ENCODE measurements at regions not wholly inside any gene's neighbourhood (a gene's known extent, or its start where the extent isn't known, plus 50 kb on each side); places are given as distances from the start of the nearest gene placed in this dataset.

DNA sequence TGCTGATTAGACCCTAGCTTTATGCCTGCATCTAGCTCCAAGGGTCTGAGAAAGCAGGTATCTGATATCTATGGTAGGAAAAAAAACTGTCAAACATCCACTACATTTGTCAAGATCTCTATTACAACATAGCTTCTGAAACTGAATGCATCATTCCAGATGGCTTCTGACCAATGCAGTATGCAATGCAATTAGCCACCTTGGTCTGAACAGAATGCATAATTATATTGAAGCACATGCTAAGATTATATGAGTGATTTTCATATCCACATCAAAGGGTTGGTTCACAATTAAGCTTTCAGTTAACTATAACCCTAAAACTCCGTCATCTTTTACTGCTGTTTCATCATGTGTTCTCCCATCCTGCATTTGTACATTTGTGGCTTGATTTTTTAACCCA lies 271.4 kb downstream of the POLR1F start:
- DNase-seq (ENCODE audit: low read depth) (no peak), FAIRE-seq (no peak)
- TF ChIP-seq, protein P1, sequence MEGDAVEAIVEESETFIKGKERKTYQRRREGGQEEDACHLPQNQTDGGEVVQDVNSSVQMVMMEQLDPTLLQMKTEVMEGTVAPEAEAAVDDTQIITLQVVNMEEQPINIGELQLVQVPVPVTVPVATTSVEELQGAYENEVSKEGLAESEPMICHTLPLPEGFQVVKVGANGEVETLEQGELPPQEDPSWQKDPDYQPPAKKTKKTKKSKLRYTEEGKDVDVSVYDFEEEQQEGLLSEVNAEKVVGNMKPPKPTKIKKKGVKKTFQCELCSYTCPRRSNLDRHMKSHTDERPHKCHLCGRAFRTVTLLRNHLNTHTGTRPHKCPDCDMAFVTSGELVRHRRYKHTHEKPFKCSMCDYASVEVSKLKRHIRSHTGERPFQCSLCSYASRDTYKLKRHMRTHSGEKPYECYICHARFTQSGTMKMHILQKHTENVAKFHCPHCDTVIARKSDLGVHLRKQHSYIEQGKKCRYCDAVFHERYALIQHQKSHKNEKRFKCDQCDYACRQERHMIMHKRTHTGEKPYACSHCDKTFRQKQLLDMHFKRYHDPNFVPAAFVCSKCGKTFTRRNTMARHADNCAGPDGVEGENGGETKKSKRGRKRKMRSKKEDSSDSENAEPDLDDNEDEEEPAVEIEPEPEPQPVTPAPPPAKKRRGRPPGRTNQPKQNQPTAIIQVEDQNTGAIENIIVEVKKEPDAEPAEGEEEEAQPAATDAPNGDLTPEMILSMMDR (IDR thresholded peaks at IDR 0.05; ENCODE audit: insufficient read depth, low read length, severe bottlenecking): no peak
- H3K27me3 ChIP-seq (ENCODE audit: control insufficient read depth, insufficient read depth, low read length): no peaks in the 10 kb centered on the region
- H3K36me3 ChIP-seq (ENCODE audit: control insufficient read depth, insufficient read depth, low read length): no peaks in the 10 kb centered on the region
- H3K4me3 ChIP-seq (ENCODE audit: low read depth, low read length): no peak overlapping the region

GRCh38 chr7:19427944-19428343 lies 280.9 kb downstream of the POLR1F start:
- DNase-seq (ENCODE audit: low read depth) (no peak), FAIRE-seq (no peak)
- TF ChIP-seq, protein P1 (IDR thresholded peaks at IDR 0.05; ENCODE audit: insufficient read depth, low read length, severe bottlenecking): no peak
- H3K27me3 ChIP-seq (ENCODE audit: control insufficient read depth, insufficient read depth, low read length): no peaks in the 10 kb centered on the region
- no peak overlapping the region for H3K4me3 ChIP-seq (ENCODE audit: low read depth, low read length)
- H3K36me3 ChIP-seq (ENCODE audit: control insufficient read depth, insufficient read depth, low read length): no peaks in the 10 kb centered on the region

GRCh38 chr7:19421861-19422260 lies 276.6 kb upstream of the FERD3L start:
- FAIRE-seq (no peak), DNase-seq (ENCODE audit: low read depth) (no peak)
- no peak overlapping the region for H3K4me3 ChIP-seq (ENCODE audit: low read depth, low read length)
- H3K36me3 ChIP-seq (ENCODE audit: control insufficient read depth, insufficient read depth, low read length): no peaks in the 10 kb centered on the region
- TF ChIP-seq, protein P1 (IDR thresholded peaks at IDR 0.05; ENCODE audit: insufficient read depth, low read length, severe bottlenecking): no peak
- H3K27me3 ChIP-seq (ENCODE audit: control insufficient read depth, insufficient read depth, low read length): no peaks in the 10 kb centered on the region

- Histone ChIP-seq H3K27me3 (ENCODE audit: control insufficient read depth, insufficient read depth, low read length) (no peaks in the 10 kb centered on the region), H3K4me3 (ENCODE audit: low read depth, low read length) (no peak overlapping the region), H3K36me3 (ENCODE audit: control insufficient read depth, insufficient read depth, low read length) (no peaks in the 10 kb centered on the region)
- DNase-seq (ENCODE audit: low read depth) (no peak), FAIRE-seq (no peak)
- TF ChIP-seq, protein P1 (IDR thresholded peaks at IDR 0.05; ENCODE audit: insufficient read depth, low read length, severe bottlenecking): no peak
These were observed 272.0 kb upstream of the FERD3L start for GRCh38 chr7:19417231-19417630.

GRCh38 chr7:19415123-19415522 lies 269.9 kb upstream of the FERD3L start:
- Histone ChIP-seq H3K36me3 (ENCODE audit: control insufficient read depth, insufficient read depth, low read length) (no peaks in the 10 kb centered on the region), H3K27me3 (ENCODE audit: control insufficient read depth, insufficient read depth, low read length) (no peaks in the 10 kb centered on the region), H3K4me3 (ENCODE audit: low read depth, low read length) (no peak overlapping the region)
- FAIRE-seq: no peak
- no peak for DNase-seq (ENCODE audit: low read depth)
- TF ChIP-seq, protein P1 (IDR thresholded peaks at IDR 0.05; ENCODE audit: insufficient read depth, low read length, severe bottlenecking): no peak

DNA sequence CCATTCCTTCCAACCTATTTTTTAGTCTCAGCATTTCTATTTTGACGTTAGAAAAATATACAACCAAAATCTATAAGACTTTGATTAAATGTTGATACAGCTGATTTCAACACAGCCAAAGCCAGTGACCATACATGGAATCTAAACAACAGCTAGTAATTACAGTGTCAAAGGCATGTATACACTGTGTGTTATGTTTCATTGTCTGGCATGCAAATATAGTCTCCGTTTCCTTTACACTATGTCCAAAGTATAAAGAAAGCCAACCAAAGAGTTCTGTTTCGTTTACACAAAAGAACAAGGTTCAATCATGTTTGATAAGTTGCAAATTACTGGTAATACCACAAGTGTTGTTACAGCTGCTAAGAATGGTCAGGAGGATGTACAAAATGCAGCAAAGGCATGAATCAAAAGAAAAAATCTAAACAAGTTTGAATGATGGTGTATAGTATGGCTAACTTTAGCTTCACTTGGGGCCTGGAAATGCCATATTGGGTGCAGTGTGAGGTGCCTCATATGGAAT lies 268.3 kb upstream of the FERD3L start:
- H3K36me3 ChIP-seq (ENCODE audit: control insufficient read depth, insufficient read depth, low read length): no peaks in the 10 kb centered on the region
- no peaks in the 10 kb centered on the region for H3K27me3 ChIP-seq (ENCODE audit: control insufficient read depth, insufficient read depth, low read length)
- no peak for DNase-seq (ENCODE audit: low read depth)
- TF ChIP-seq, protein P1 (IDR thresholded peaks at IDR 0.05; ENCODE audit: insufficient read depth, low read length, severe bottlenecking): no peak
- FAIRE-seq: no peak
- no peak overlapping the region for H3K4me3 ChIP-seq (ENCODE audit: low read depth, low read length)
